ENCODE measurements at regions not wholly inside any gene's neighbourhood (a gene's known extent, or its start where the extent isn't known, plus 50 kb on each side); places are given as distances from the start of the nearest gene placed in this dataset.

DNA sequence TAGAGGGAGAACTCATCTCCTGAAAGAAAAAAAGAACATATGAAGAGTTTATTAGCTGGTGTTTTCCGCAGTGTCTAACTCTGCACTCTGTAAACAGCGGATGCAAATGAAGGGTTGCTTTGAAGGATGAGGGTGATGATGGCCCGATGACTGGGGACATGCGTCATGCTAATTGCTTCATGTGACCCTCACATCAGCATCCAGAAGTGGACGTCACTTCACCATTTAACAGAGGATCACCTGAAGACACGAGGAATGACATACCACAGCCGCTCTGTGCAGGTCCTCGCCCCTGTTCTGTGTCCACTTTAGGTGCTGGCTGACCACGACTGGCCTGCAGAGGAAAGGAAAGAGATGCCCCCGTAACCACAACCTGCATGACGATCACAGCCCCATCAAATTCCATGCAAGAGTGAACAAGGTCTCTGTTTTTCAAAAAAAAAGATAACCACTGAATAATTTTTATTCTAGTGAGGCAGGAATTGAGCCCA, 82.9 kb downstream of the KLF6 start:
- Mint-ChIP-seq H3K4me3 (no peak overlapping the region), H3K9me3 (peaks cover 6% of the 10 kb centered on the region), H3K4me1 (no peaks in the 10 kb centered on the region), H3K27ac (no peak overlapping the region), H3K36me3 (ENCODE audit: low read depth) (no peaks in the 10 kb centered on the region), H3K27me3 (peaks cover 20% of the 10 kb centered on the region)
- no peak for DNase-seq
- intact Hi-C loops (cut with micrococcal nuclease), result no loop called here

DNA sequence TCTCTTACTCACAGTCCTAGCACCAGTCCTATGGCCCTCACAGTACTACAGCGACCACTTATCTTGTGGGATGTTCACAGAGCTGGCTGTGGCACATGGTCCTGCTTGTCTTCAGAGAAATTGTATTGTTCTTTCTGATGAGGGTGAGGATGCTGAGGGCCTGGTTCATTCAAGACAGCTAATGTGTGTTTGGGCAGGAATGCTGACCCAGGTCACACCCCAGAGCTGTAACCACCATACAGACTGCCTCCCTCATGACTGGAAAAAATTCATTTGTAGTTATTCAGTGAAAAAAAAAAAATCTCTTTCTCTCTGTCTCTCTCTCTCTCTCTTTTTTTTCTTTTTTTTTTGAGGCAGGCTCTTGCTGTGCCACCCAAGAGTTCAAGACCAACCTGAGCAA, 83.5 kb downstream of the KLF6 start:
- intact Hi-C loops (cut with micrococcal nuclease), result no loop called here
- no peak overlapping the region for H3K27ac Mint-ChIP-seq
- H3K27me3 Mint-ChIP-seq, result peaks cover 20% of the 10 kb centered on the region
- no peaks in the 10 kb centered on the region for H3K4me1 Mint-ChIP-seq
- H3K36me3 Mint-ChIP-seq (ENCODE audit: low read depth), result no peaks in the 10 kb centered on the region
- peaks cover 10% of the 10 kb centered on the region for H3K9me3 Mint-ChIP-seq
- no peak for DNase-seq
- no peak overlapping the region for H3K4me3 Mint-ChIP-seq

DNA sequence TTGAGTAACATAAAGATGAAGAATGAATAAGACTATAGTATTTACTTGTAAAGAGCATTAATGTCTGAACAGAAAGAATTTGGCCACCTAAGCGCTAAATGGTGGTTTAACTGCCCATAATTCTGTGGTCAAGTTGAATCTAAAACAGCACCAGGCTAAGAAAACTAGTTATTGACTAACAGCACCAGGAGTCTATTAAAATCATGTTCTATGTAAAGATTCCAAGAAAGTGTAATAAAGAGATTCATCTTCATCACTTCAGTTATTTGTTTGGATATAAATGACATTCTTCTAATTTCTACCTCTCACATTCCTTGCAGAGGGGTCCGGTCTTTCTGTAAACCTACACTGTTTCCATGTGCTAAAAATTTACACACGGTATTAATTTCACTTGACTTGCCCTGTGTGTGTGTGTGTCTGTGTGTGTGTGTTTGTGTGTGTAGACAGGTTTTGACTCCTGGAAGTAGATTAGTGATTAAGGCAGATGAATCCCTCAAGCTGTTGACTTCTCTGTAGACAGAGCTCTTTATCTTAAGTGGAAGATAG, 84.4 kb downstream of the KLF6 start:
- Mint-ChIP-seq H3K27me3 (peaks cover 20% of the 10 kb centered on the region), H3K4me1 (no peaks in the 10 kb centered on the region), H3K4me3 (no peak overlapping the region), H3K9me3 (peaks cover 18% of the 10 kb centered on the region), H3K36me3 (ENCODE audit: low read depth) (no peaks in the 10 kb centered on the region), H3K27ac (no peak overlapping the region)
- DNase-seq, result no peak
- intact Hi-C loops (cut with micrococcal nuclease), result no loop called here

DNA sequence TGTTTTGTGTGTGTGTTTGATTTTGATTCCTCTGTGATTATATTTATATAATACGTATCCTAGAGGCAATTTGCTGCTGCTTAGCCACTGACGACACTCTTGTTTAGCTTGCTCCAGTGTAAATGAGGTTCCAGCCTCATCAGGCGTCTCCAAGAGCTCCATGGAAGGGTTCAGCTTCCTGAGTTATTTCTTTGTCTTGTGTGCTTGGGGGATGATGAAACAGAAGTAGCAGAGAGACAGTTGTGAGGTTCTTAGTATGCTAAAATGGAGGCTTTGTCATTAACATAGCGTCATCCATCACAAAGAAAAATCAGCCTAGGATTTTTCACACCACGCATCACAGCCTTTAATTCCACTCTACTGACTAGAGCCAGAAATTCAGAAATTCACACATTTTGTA, 85.1 kb downstream of the KLF6 start:
- Mint-ChIP-seq H3K27me3 (peaks cover 20% of the 10 kb centered on the region), H3K4me1 (no peaks in the 10 kb centered on the region), H3K36me3 (ENCODE audit: low read depth) (no peaks in the 10 kb centered on the region), H3K27ac (no peak overlapping the region), H3K9me3 (peaks cover 25% of the 10 kb centered on the region), H3K4me3 (no peak overlapping the region)
- intact Hi-C loops (cut with micrococcal nuclease), result no loop called here
- no peak for DNase-seq

DNA sequence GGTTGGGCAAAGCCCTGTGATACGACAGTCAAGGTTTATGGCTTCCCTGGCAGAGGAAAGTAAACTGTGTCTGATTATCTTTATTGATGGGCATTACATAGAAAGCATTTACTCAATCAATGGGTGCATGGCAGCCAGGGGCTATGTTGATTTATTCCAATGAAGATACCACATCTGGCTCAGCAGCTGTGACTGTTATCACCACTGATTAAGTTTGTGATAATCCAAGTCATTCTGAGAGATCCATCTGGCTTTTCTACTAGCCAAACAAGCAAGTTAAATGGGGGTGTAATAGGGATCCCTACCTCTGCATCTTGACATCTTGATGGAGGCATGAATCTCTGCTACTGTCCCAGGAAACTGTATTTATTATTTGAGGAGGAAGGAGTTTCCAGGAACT, 86.7 kb downstream of the KLF6 start:
- Mint-ChIP-seq H3K36me3 (ENCODE audit: low read depth) (no peaks in the 10 kb centered on the region), H3K27me3 (peaks cover 16% of the 10 kb centered on the region), H3K9me3 (peaks cover 28% of the 10 kb centered on the region), H3K4me3 (no peak overlapping the region), H3K4me1 (peaks cover 2% of the 10 kb centered on the region), H3K27ac (no peak overlapping the region)
- no peak for DNase-seq
- intact Hi-C loops (cut with micrococcal nuclease), result no loop called here

DNA sequence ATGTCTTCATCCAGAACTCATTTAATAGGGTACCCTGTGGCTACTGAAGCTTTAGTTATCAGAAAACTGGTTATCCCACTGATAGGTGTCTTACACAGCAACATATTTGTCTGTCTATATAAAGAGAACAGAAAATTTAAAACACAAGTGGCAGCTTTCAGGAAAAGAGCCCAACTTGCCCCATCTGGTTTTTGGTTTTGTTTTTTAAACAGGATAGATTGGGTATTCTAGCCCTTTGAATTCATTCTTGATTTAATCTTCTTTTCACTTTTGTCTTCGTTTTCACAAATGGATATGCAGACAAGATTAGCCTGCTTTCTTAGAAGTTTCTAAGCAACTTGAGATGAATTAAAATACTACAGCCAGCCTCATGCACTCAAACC, 91.3 kb downstream of the KLF6 start:
- Mint-ChIP-seq H3K36me3 (ENCODE audit: low read depth) (no peaks in the 10 kb centered on the region), H3K27ac (no peak overlapping the region), H3K27me3 (peaks cover 3% of the 10 kb centered on the region), H3K9me3 (peaks cover 28% of the 10 kb centered on the region), H3K4me1 (peaks cover 12% of the 10 kb centered on the region), H3K4me3 (no peak overlapping the region)
- intact Hi-C loops (cut with micrococcal nuclease), result no loop called here
- no peak for DNase-seq

DNA sequence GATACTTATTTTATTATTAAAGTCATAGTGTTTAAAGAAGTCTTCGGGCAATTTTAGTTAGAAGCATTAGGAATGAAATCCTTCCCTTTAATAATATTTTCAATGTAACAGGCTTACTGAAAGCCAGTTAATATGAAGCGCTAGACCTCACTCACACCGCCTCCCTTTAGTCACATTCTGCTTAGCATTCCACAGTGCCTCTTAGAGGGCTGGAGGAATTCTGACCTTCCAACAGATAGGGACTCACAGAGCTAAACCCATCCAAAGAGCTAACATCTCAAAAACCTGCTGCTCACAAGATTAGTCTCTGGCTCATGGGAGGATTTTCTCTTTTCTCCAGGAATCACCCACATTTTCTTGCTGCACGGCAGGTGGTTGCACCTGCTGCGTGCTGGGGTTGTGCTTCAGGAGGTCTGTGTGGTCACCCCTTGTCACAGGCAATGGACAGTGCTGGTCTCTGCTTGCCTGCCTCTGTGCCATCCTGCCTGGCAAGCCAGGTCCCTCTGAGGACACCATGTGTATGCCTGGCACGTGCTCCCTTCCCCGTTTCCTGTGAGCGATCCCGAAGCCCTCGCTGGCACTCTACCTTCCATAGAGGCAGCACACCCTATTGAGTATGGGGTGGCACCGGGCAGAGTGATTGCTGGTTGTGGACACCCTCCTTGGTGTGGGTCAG, 91.8 kb downstream of the KLF6 start:
- Mint-ChIP-seq H3K9me3 (peaks cover 28% of the 10 kb centered on the region), H3K27me3 (peaks cover 3% of the 10 kb centered on the region), H3K27ac (no peak overlapping the region), H3K36me3 (ENCODE audit: low read depth) (no peaks in the 10 kb centered on the region), H3K4me3 (no peak overlapping the region), H3K4me1 (peaks cover 12% of the 10 kb centered on the region)
- no peak for DNase-seq
- intact Hi-C loops (cut with micrococcal nuclease), result no loop called here

DNA sequence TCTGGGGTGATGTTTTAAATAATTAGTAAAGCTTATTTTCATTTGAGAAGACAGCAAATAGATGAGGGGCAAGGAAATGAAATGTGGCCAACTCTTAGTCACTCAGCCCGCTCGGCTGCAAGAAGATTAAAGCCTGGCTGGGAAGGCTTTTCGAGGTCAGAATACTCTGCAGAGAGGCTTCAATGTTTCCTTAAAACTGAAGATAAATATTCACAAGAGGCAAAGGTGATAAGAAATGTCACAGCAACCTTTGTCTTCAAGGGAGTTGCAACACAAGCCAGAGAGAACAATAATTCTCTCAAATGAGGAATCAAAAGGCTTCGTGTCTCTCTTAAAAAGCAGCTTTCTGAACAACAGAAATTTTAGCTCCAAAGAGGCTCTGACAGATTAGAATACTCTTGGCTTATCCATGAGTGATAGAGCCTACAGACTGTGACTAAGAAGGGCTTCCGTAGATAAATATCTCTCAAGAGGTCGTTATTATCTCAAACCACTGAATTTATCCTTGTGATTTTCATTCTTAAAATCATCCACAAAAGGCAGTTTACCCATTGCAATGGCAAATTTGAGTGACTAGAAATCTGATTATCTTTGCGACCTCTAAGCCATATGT, 92.5 kb downstream of the KLF6 start:
- H3K4me1 Mint-ChIP-seq, result peaks cover 12% of the 10 kb centered on the region
- no peaks in the 10 kb centered on the region for H3K36me3 Mint-ChIP-seq (ENCODE audit: low read depth)
- H3K27me3 Mint-ChIP-seq, result no peaks in the 10 kb centered on the region
- peaks cover 29% of the 10 kb centered on the region for H3K9me3 Mint-ChIP-seq
- H3K27ac Mint-ChIP-seq, result no peak overlapping the region
- no peak for DNase-seq
- H3K4me3 Mint-ChIP-seq, result no peak overlapping the region
- intact Hi-C loops (cut with micrococcal nuclease), result no loop called here

DNA sequence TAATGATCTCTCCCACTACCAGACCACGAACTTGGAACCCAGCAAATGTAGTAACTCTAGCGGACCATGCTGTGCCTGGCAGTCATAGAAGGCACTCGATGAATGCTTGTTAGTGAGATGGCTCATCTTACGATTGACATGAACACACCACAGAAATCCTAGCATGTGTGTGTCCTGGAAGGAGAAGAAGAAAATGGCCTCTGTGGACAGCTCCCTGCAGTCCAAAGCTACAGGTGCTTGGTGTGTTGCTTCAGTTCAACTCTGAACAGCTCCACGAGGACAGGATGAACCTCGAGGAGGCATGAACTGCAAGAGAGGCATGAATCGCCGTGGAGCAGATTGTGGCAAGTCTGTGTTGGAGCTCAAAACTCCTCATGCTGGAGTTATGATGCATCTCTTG, 93.5 kb downstream of the KLF6 start:
- DNase-seq, result no peak
- Mint-ChIP-seq H3K9me3 (peaks cover 27% of the 10 kb centered on the region), H3K4me1 (peaks cover 12% of the 10 kb centered on the region), H3K27ac (no peak overlapping the region), H3K27me3 (no peaks in the 10 kb centered on the region), H3K4me3 (no peak overlapping the region), H3K36me3 (ENCODE audit: low read depth) (no peaks in the 10 kb centered on the region)
- intact Hi-C loops (cut with micrococcal nuclease), result no loop called here

DNA sequence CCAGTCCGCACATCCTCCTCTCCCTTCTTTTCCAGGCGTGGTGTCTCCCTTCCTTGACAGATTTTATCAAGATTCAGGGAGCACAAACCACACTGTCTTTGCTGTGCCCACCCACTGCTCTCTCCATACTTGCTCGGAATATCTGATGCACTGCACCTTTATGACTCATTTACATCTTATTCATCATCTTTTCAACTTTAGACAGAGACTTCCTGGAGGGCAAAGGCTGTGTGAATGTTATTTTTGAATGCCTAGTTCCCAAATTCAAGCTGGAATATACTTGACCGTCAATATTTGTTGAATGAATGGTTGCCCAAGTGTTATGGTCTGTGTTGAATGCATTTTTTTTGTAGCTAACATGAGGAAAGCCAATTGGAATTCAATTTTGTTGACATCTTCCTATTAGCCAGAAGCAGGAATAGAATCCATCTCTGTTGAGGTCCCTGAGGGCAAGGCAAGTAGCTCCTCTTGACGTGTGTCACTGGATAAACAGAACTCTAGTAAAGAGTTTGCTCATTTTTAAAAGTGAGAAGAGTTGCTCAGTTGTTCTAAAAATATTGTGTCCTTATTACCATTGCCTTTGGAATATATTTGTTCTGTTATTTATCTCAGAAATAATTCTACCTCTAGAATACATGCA, 95.0 kb downstream of the KLF6 start:
- Mint-ChIP-seq H3K27me3 (no peaks in the 10 kb centered on the region), H3K9me3 (peaks cover 12% of the 10 kb centered on the region), H3K4me1 (peaks cover 13% of the 10 kb centered on the region), H3K4me3 (no peak overlapping the region), H3K36me3 (ENCODE audit: low read depth) (no peaks in the 10 kb centered on the region), H3K27ac (peak overlapping the region; percentile 47)
- intact Hi-C loops (cut with micrococcal nuclease), result loop anchor here (5.0 kb wide), 1 partner anchor 67 kb away; no protein-coding TSS in a partner anchor
- DNase-seq, result no peak

DNA sequence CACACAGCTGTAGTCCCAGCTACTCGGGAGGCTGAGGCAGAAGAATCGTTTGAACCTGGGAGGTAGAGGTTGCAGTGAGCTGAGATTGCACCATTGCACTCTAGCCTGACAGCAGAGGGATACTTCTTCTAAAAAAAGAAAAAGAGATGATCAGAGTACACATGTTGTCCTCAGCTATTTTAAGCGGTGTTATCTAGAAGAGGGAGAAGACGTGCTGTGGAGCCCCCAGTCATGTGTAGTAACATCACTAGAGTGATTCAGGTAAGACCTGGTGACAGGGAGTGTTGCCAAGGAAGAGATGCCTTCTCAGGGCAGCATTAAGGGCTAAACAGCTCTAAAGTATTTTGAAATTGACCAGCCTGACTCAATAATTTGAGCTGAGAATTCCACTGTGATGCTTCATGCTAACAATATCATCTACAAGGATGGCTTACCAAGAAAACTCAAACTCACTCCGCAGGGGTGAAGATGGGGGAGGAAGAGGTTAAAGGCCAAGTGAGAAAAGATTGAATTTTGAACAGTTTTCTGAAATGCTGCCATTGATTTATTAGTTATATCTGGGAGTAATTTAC, 97.4 kb downstream of the KLF6 start:
- Mint-ChIP-seq H3K27me3 (no peaks in the 10 kb centered on the region), H3K27ac (no peak overlapping the region), H3K9me3 (peaks cover 8% of the 10 kb centered on the region), H3K36me3 (ENCODE audit: low read depth) (no peaks in the 10 kb centered on the region), H3K4me3 (no peak overlapping the region), H3K4me1 (peaks cover 22% of the 10 kb centered on the region)
- intact Hi-C loops (cut with micrococcal nuclease), result loop anchor here (5.0 kb wide), 1 partner anchor 70 kb away; no protein-coding TSS in a partner anchor
- no peak for DNase-seq

DNA sequence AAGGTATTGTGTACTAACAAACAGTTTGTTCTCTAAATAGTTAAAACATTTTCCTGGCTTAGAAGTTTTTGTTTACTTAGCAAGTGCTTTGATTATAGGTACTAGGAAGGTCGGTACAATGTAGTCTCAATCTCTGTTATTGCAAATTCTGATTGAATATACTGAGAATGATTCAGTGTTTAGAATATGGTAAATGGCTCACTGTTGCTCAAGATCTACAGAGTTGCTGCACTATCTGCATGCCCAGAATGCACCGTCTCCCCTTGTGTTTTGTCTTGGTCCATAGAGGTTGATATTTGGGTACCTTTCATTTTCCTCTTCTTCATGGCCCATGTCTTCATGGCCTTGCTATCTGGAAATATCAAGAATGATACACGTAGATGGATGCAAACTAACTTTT, 99.6 kb downstream of the KLF6 start:
- no peak for DNase-seq
- H3K36me3 Mint-ChIP-seq (ENCODE audit: low read depth), result no peaks in the 10 kb centered on the region
- no peaks in the 10 kb centered on the region for H3K27me3 Mint-ChIP-seq
- no peak overlapping the region for H3K27ac Mint-ChIP-seq
- H3K4me1 Mint-ChIP-seq, result peaks cover 17% of the 10 kb centered on the region
- intact Hi-C loops (cut with micrococcal nuclease), result loop anchor here (2.0 to 5.0 kb wide), 2 partner anchors 17 to 72 kb away; no protein-coding TSS in a partner anchor
- no peak overlapping the region for H3K4me3 Mint-ChIP-seq
- peaks cover 8% of the 10 kb centered on the region for H3K9me3 Mint-ChIP-seq

DNA sequence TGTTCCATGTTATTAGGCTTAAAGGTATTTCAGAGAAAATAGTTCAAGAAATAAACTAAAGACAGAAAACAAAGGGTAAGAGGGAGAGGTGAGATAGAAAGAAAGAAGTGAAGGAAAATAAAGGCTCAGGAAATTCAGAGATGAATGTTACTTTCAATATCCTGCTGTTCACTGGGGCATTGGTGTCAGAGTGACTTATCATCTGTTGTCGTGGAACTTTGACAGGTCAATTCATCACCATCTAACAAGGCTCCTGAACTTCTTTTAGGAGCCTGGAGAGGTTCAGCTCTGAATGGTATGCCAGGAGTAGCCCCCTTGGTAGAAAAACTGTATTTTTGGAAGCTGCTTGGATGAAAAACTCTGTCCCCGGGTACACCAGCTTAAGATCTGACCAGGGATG, 100.1 kb downstream of the KLF6 start:
- intact Hi-C loops (cut with micrococcal nuclease), result loop anchor here (2.0 to 5.0 kb wide), 2 partner anchors 16 to 72 kb away; no protein-coding TSS in a partner anchor
- no peak overlapping the region for H3K4me3 Mint-ChIP-seq
- no peaks in the 10 kb centered on the region for H3K36me3 Mint-ChIP-seq (ENCODE audit: low read depth)
- H3K4me1 Mint-ChIP-seq, result peaks cover 15% of the 10 kb centered on the region
- H3K27me3 Mint-ChIP-seq, result no peaks in the 10 kb centered on the region
- no peak for DNase-seq
- H3K9me3 Mint-ChIP-seq, result peaks cover 8% of the 10 kb centered on the region
- H3K27ac Mint-ChIP-seq, result no peak overlapping the region

DNA sequence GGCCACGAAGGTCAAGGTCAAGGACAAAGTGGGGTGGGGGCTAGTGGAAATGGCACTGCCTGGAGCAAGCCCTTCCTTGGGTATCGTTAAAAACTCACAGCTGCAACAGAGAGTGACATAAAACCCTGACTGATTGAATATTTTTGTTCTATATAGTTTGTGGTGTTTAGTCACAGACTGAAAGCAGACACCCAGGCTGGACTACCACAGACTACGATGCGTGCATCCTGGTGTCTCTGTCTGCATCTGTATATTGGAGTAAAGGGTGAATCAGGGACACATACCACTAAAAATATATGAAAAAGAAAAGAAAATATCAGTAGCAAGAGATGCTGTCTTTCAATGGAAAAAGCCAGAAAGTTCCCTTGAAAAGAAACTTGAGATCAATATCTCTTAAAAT, 101.4 kb downstream of the KLF6 start:
- Mint-ChIP-seq H3K9me3 (peaks cover 8% of the 10 kb centered on the region), H3K4me1 (peaks cover 11% of the 10 kb centered on the region), H3K27me3 (peaks cover 2% of the 10 kb centered on the region), H3K36me3 (ENCODE audit: low read depth) (no peaks in the 10 kb centered on the region), H3K4me3 (no peak overlapping the region), H3K27ac (no peak overlapping the region)
- intact Hi-C loops (cut with micrococcal nuclease), result no loop called here
- no peak for DNase-seq

All from activated CD4-positive, alpha-beta T cell treated with anti-CD3 and anti-CD28 coated beads, Interleukin-2, amount 10 ng/mL, durations not matched to agents 24 days and 14 days (primary cell).